ENCODE measurements at regions not wholly inside any gene's neighbourhood (a gene's known extent, or its start where the extent isn't known, plus 50 kb on each side); places are given as distances from the start of the nearest gene placed in this dataset.

DNA sequence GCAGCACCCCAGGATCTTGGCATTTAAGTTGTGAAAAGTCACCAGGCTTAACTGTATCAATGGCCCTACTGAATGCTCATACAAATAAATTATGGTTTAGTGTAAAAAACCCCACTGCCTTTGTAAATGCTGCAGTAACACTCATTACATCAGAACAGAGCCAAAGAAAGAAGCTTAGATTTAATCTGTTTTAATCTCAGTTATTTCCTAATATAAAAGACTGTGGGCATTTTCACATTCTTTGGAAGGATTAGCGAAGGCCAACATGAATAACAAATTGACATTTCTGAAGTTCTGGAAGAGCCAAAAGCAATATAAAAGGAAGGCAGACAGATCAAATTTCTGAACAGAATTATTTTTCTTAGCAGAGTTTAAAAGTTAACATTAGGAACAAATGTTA lies 140.0 kb upstream of the HCCS start:
- no peak overlapping the region for H3K27ac ChIP-seq (ENCODE audit: insufficient read depth in 1 of 2, low read depth in 1 of 2, low read length in 2 of 2, poor library complexity in 1 of 2, severe bottlenecking in 2 of 2)
- H3K4me3 ChIP-seq (ENCODE audit: control insufficient read depth in 1 of 7, extremely low read depth in 1 of 7, insufficient read depth in 4 of 7, low read depth in 2 of 7, low read length in 6 of 7): no peak overlapping the region
- POLR2A ChIA-PET: no interaction called here
- CTCF ChIA-PET: interaction anchor here (0.6 kb wide), 1 partner anchor 31 kb away, joined by 3 read pairs; no protein-coding TSS in a partner anchor
- 100% methylated on average over 1 of the region's 1 CpG for WGBS (ENCODE audit: insufficient coverage)
- H3K27me3 ChIP-seq (replicated peaks in 2 of 5; ENCODE audit: control insufficient read depth in 4 of 5, insufficient read depth in 5 of 5, low read length in 4 of 5): no peaks in the 10 kb centered on the region
- no peak for DNase-seq
- no peaks in the 10 kb centered on the region for H3K36me3 ChIP-seq (ENCODE audit: control insufficient read depth in 4 of 4, insufficient read depth in 4 of 4, low read length in 3 of 4)
- peaks cover 0 to 2% (median 0%) of the 10 kb centered on the region in 5 experiments for H3K9me3 ChIP-seq (ENCODE audit: control extremely low read depth in 1 of 5, control insufficient read depth in 4 of 5, insufficient read depth in 2 of 5, low read depth in 1 of 5, low read length in 4 of 5)
- no peaks in the 10 kb centered on the region for H3K4me1 ChIP-seq (ENCODE audit: control extremely low read depth in 1 of 4, control insufficient read depth in 4 of 4, insufficient read depth in 4 of 4, low read length in 3 of 4)

DNA sequence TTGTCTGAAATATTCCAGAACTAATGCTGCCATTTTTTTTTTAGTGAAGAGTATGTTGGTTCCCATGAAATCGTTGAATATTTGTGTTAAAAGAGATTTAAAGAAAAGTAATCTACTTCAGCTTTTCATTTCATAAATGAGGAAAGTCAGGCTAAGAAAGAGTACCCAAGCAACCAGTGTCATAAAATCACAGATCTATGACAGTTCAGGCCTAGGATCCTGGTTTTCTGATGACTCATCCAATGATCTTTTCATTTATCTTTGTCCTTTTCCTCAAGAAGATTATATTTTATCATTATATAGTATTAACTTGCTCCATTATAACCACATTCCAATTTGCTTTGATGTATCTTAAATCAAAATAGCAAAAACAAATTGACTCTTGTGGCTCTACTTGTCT lies 139.4 kb upstream of the HCCS start:
- H3K36me3 ChIP-seq (ENCODE audit: control insufficient read depth in 4 of 4, insufficient read depth in 4 of 4, low read length in 3 of 4): no peaks in the 10 kb centered on the region
- H3K9me3 ChIP-seq (ENCODE audit: control extremely low read depth in 1 of 5, control insufficient read depth in 4 of 5, insufficient read depth in 2 of 5, low read depth in 1 of 5, low read length in 4 of 5): peaks cover 0 to 2% (median 0%) of the 10 kb centered on the region in 5 experiments
- H3K27ac ChIP-seq (ENCODE audit: insufficient read depth in 1 of 2, low read depth in 1 of 2, low read length in 2 of 2, poor library complexity in 1 of 2, severe bottlenecking in 2 of 2): no peak overlapping the region
- no peaks in the 10 kb centered on the region for H3K4me1 ChIP-seq (ENCODE audit: control extremely low read depth in 1 of 4, control insufficient read depth in 4 of 4, insufficient read depth in 4 of 4, low read length in 3 of 4)
- no peak for DNase-seq
- H3K27me3 ChIP-seq (replicated peaks in 2 of 5; ENCODE audit: control insufficient read depth in 4 of 5, insufficient read depth in 5 of 5, low read length in 4 of 5): no peaks in the 10 kb centered on the region
- POLR2A ChIA-PET: no interaction called here
- CTCF ChIA-PET: interaction anchor here (0.6 kb wide), 1 partner anchor 32 kb away, joined by 3 read pairs; no protein-coding TSS in a partner anchor
- H3K4me3 ChIP-seq (ENCODE audit: control insufficient read depth in 1 of 7, extremely low read depth in 1 of 7, insufficient read depth in 4 of 7, low read depth in 2 of 7, low read length in 6 of 7): no peak overlapping the region
- no CpG with 5 or more reads among the region's 1 CpG for WGBS (ENCODE audit: insufficient coverage)

DNA sequence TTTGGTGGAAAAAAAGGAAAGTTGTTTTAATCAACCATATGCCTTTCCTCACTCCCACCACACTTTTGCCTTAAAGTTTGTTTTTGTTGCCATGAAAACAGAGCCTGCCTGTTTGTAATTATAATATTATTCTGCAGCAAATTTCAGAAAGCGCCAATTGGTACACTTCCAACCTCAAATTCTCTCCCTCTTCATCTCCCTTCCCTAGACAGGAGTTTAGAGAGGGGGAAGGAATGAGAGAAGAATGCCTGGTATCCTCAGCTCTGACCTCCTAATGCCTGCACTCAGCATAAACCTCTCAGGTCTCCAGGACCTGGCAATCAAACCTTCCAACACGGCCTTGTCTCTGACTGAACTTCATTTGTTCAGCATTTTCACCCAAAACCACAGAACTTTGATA lies 138.4 kb upstream of the HCCS start:
- Histone ChIP-seq H3K27me3 (replicated peaks in 2 of 5; ENCODE audit: control insufficient read depth in 4 of 5, insufficient read depth in 5 of 5, low read length in 4 of 5) (no peaks in the 10 kb centered on the region), H3K27ac (ENCODE audit: insufficient read depth in 1 of 2, low read depth in 1 of 2, low read length in 2 of 2, poor library complexity in 1 of 2, severe bottlenecking in 2 of 2) (no peak overlapping the region), H3K36me3 (ENCODE audit: control insufficient read depth in 4 of 4, insufficient read depth in 4 of 4, low read length in 3 of 4) (no peaks in the 10 kb centered on the region), H3K9me3 (ENCODE audit: control extremely low read depth in 1 of 5, control insufficient read depth in 4 of 5, insufficient read depth in 2 of 5, low read depth in 1 of 5, low read length in 4 of 5) (peaks cover 0 to 2% (median 0%) of the 10 kb centered on the region in 5 experiments), H3K4me3 (ENCODE audit: control insufficient read depth in 1 of 7, extremely low read depth in 1 of 7, insufficient read depth in 4 of 7, low read depth in 2 of 7, low read length in 6 of 7) (no peak overlapping the region), H3K4me1 (ENCODE audit: control extremely low read depth in 1 of 4, control insufficient read depth in 4 of 4, insufficient read depth in 4 of 4, low read length in 3 of 4) (no peaks in the 10 kb centered on the region)
- no CpG with 5 or more reads among the region's 2 CpGs for WGBS (ENCODE audit: insufficient coverage)
- DNase-seq: no peak
- CTCF ChIA-PET: no interaction called here
- POLR2A ChIA-PET: no interaction called here

DNA sequence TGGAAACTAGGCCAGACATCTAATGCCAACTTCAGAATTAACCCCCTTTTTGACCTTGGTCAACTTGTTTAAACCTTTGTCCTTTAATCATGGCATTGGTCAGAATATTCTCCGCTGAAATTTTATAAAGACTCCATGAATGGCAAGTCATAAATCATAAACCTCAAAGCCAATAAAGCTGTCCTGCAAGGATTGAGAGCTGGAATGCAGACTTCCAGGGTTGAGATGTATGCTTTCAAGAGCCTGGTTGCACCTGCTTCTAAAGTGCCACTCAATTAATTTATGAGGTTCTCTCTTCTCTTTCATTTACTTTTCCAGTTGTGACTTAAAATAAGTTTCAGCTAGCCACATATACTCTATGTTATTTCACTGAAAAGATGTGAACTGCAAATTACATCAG lies 136.2 kb upstream of the HCCS start:
- H3K27ac ChIP-seq (ENCODE audit: insufficient read depth in 1 of 2, low read depth in 1 of 2, low read length in 2 of 2, poor library complexity in 1 of 2, severe bottlenecking in 2 of 2): no peak overlapping the region
- no peaks in the 10 kb centered on the region for H3K27me3 ChIP-seq (replicated peaks in 2 of 5; ENCODE audit: control insufficient read depth in 4 of 5, insufficient read depth in 5 of 5, low read length in 4 of 5)
- no peak overlapping the region for H3K4me3 ChIP-seq (ENCODE audit: control insufficient read depth in 1 of 7, extremely low read depth in 1 of 7, insufficient read depth in 4 of 7, low read depth in 2 of 7, low read length in 6 of 7)
- ChIA-PET POLR2A (no interaction called here), CTCF (no interaction called here)
- no peaks in the 10 kb centered on the region for H3K9me3 ChIP-seq (ENCODE audit: control extremely low read depth in 1 of 5, control insufficient read depth in 4 of 5, insufficient read depth in 2 of 5, low read depth in 1 of 5, low read length in 4 of 5)
- DNase-seq: no peak
- 100% methylated on average over 1 of the region's 1 CpG for WGBS (ENCODE audit: insufficient coverage)
- H3K4me1 ChIP-seq (ENCODE audit: control extremely low read depth in 1 of 4, control insufficient read depth in 4 of 4, insufficient read depth in 4 of 4, low read length in 3 of 4): no peaks in the 10 kb centered on the region
- H3K36me3 ChIP-seq (ENCODE audit: control insufficient read depth in 4 of 4, insufficient read depth in 4 of 4, low read length in 3 of 4): no peaks in the 10 kb centered on the region

DNA sequence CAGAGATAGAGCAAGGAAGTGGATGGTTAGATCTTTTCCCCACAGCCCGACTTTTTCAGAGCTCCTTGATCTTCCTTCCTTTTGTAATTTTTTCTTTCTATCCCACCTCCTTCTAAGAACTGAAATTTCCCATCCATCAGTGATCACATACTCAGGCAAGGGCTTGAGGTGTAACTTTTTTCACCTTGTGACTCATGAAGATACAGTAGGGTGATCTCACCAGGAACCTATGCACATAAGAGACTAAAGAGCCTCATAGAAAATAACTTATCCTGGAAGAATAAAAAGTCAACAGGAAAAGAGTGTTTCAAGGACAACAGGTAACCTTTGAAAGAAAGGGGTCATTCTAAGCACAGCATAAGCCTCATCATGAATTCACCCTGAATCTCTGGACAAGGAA lies 131.2 kb upstream of the HCCS start:
- no peak for DNase-seq
- POLR2A ChIA-PET: no interaction called here
- Histone ChIP-seq H3K4me3 (ENCODE audit: control insufficient read depth in 1 of 7, extremely low read depth in 1 of 7, insufficient read depth in 4 of 7, low read depth in 2 of 7, low read length in 6 of 7) (no peak overlapping the region), H3K4me1 (ENCODE audit: control extremely low read depth in 1 of 4, control insufficient read depth in 4 of 4, insufficient read depth in 4 of 4, low read length in 3 of 4) (no peaks in the 10 kb centered on the region), H3K36me3 (ENCODE audit: control insufficient read depth in 4 of 4, insufficient read depth in 4 of 4, low read length in 3 of 4) (no peaks in the 10 kb centered on the region), H3K27me3 (replicated peaks in 2 of 5; ENCODE audit: control insufficient read depth in 4 of 5, insufficient read depth in 5 of 5, low read length in 4 of 5) (no peaks in the 10 kb centered on the region), H3K9me3 (ENCODE audit: control extremely low read depth in 1 of 5, control insufficient read depth in 4 of 5, insufficient read depth in 2 of 5, low read depth in 1 of 5, low read length in 4 of 5) (no peaks in the 10 kb centered on the region), H3K27ac (ENCODE audit: insufficient read depth in 1 of 2, low read depth in 1 of 2, low read length in 2 of 2, poor library complexity in 1 of 2, severe bottlenecking in 2 of 2) (no peak overlapping the region)
- CTCF ChIA-PET: no interaction called here
- WGBS (ENCODE audit: insufficient coverage): no CpG with 5 or more reads among the region's 1 CpG

DNA sequence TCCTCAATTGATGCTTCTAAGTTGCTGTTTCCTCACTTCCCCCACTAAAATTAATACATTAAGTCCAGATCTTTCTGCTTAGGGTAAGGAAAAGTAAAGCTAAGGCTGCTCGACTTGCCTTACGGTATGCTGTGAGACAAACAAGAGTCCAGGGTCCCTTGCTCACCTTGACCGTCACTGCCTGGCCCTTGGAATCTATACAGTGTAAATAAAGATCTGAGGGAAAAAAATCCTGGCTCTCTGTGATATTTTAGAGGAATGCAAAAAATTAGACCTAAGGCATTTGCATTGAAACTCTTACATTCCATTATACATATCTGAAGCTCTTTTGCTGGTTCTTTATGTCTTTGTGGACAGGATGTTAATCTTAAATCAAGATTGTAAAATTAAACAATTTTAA lies 129.6 kb upstream of the HCCS start:
- ChIA-PET CTCF (no interaction called here), POLR2A (no interaction called here)
- Histone ChIP-seq H3K4me1 (ENCODE audit: control extremely low read depth in 1 of 4, control insufficient read depth in 4 of 4, insufficient read depth in 4 of 4, low read length in 3 of 4) (no peaks in the 10 kb centered on the region), H3K9me3 (ENCODE audit: control extremely low read depth in 1 of 5, control insufficient read depth in 4 of 5, insufficient read depth in 2 of 5, low read depth in 1 of 5, low read length in 4 of 5) (no peaks in the 10 kb centered on the region), H3K36me3 (ENCODE audit: control insufficient read depth in 4 of 4, insufficient read depth in 4 of 4, low read length in 3 of 4) (no peaks in the 10 kb centered on the region), H3K4me3 (ENCODE audit: control insufficient read depth in 1 of 7, extremely low read depth in 1 of 7, insufficient read depth in 4 of 7, low read depth in 2 of 7, low read length in 6 of 7) (no peak overlapping the region), H3K27ac (ENCODE audit: insufficient read depth in 1 of 2, low read depth in 1 of 2, low read length in 2 of 2, poor library complexity in 1 of 2, severe bottlenecking in 2 of 2) (no peak overlapping the region), H3K27me3 (replicated peaks in 2 of 5; ENCODE audit: control insufficient read depth in 4 of 5, insufficient read depth in 5 of 5, low read length in 4 of 5) (no peaks in the 10 kb centered on the region)
- 100% methylated on average over 2 of the region's 3 CpGs for WGBS (ENCODE audit: insufficient coverage)
- DNase-seq: no peak

DNA sequence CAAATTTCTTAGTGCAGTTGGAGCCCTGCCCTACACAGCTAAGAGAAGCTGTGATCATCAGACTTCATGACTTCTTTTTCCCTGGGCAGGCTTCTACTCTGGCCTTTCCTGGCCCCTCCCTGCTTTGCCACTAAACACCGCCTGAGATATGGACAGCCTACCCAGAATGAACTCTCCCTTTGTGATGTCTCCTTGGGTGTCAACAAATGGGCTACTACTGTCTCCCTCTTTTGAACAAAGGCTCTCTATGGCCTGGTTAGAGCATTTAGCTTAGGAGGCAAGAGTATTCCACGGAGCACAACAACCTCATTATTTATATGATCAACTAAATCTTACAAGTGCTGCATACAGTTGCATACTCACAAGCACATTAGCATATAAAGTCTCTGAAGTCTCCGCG lies 127.6 kb upstream of the HCCS start:
- Histone ChIP-seq H3K4me1 (ENCODE audit: control extremely low read depth in 1 of 4, control insufficient read depth in 4 of 4, insufficient read depth in 4 of 4, low read length in 3 of 4) (no peaks in the 10 kb centered on the region), H3K27me3 (replicated peaks in 2 of 5; ENCODE audit: control insufficient read depth in 4 of 5, insufficient read depth in 5 of 5, low read length in 4 of 5) (no peaks in the 10 kb centered on the region), H3K4me3 (ENCODE audit: control insufficient read depth in 1 of 7, extremely low read depth in 1 of 7, insufficient read depth in 4 of 7, low read depth in 2 of 7, low read length in 6 of 7) (no peak overlapping the region), H3K27ac (ENCODE audit: insufficient read depth in 1 of 2, low read depth in 1 of 2, low read length in 2 of 2, poor library complexity in 1 of 2, severe bottlenecking in 2 of 2) (no peak overlapping the region), H3K36me3 (ENCODE audit: control insufficient read depth in 4 of 4, insufficient read depth in 4 of 4, low read length in 3 of 4) (no peaks in the 10 kb centered on the region), H3K9me3 (ENCODE audit: control extremely low read depth in 1 of 5, control insufficient read depth in 4 of 5, insufficient read depth in 2 of 5, low read depth in 1 of 5, low read length in 4 of 5) (no peaks in the 10 kb centered on the region)
- ChIA-PET POLR2A (no interaction called here), CTCF (no interaction called here)
- no peak for DNase-seq
- WGBS (ENCODE audit: insufficient coverage): 85% methylated on average over 4 of the region's 4 CpGs
